ENCODE measurements at regions not wholly inside any gene's neighbourhood (a gene's known extent, or its start where the extent isn't known, plus 50 kb on each side); places are given as distances from the start of the nearest gene placed in this dataset.

DNA sequence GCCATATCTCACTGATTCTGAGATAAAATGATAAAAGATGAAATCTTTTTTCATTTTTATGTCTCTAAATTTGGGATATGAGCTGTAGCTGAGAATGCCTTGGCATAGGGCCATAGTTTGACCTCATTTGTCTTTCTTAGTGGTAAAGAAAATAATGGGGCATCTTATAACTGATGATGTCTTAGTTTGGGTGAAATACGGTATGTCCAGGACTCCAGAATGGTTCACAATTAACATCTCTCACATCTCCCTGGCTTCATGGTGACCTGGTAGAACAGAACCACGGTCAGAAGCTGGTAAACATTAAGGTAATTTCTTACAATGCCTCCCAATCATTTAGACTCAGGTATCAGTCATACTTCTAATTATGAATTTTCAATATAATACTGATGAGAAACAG, 250.8 kb downstream of the MAT2B start:
- no peaks in the 10 kb centered on the region for H4K20me1 ChIP-seq (ENCODE audit: control insufficient read depth, extremely low read depth, insufficient read depth, low read length)
- no peak overlapping the region for H2AFZ ChIP-seq (ENCODE audit: control insufficient read depth, low read length)
- no peak overlapping the region for H3K27ac ChIP-seq (ENCODE audit: control insufficient read depth, insufficient read depth, low read length)
- FAIRE-seq (no peak), DNase-seq (ENCODE audit: low read depth, low spot score) (no peak)
- H3K36me3 ChIP-seq (ENCODE audit: control insufficient read depth in 2 of 2, extremely low read depth in 1 of 2, insufficient read depth in 2 of 2, low read length in 2 of 2), result no peaks in the 10 kb centered on the region
- no peak overlapping the region for H3K4me3 ChIP-seq (ENCODE audit: control insufficient read depth in 2 of 3, extremely low read depth in 1 of 3, insufficient read depth in 2 of 3, low read depth in 1 of 3, low read length in 3 of 3)
- dilution Hi-C loops (cut with MboI; ENCODE audit: extremely low pct_ligation_motif_present, low sequenced_read_pairs), result no loop called here
- no peak for TF ChIP-seq CTCF (optimal IDR thresholded peaks at IDR 0.05 in 1 of 3, IDR thresholded peaks at IDR 0.05 in 1 of 3, conservative IDR thresholded peaks at IDR 0.05 in 1 of 3; ENCODE audit: extremely low read depth in 1 of 3, insufficient read depth in 2 of 3, low read length in 3 of 3)
- no peak for TF ChIP-seq EZH2 (IDR thresholded peaks at IDR 0.05; ENCODE audit: low read length)
- no peak overlapping the region for H3K4me2 ChIP-seq (ENCODE audit: control insufficient read depth, extremely low read depth, insufficient read depth, low read depth, low read length)
- H3K79me2 ChIP-seq (ENCODE audit: control insufficient read depth, insufficient read depth, low read length), result no peaks in the 10 kb centered on the region
- H3K9ac ChIP-seq (ENCODE audit: control insufficient read depth, extremely low read depth, insufficient read depth, low read length), result no peak overlapping the region
- H3K9me3 ChIP-seq (ENCODE audit: control insufficient read depth, low read depth, low read length), result no peaks in the 10 kb centered on the region
- no peaks in the 10 kb centered on the region for H3K9me1 ChIP-seq (ENCODE audit: control insufficient read depth, extremely low read depth, insufficient read depth, low read length)
- no peaks in the 10 kb centered on the region for H3K4me1 ChIP-seq (ENCODE audit: control insufficient read depth, extremely low read depth, insufficient read depth, low read length)
- H3K27me3 ChIP-seq (ENCODE audit: control insufficient read depth, extremely low read depth, insufficient read depth, low read length), result no peaks in the 10 kb centered on the region

DNA sequence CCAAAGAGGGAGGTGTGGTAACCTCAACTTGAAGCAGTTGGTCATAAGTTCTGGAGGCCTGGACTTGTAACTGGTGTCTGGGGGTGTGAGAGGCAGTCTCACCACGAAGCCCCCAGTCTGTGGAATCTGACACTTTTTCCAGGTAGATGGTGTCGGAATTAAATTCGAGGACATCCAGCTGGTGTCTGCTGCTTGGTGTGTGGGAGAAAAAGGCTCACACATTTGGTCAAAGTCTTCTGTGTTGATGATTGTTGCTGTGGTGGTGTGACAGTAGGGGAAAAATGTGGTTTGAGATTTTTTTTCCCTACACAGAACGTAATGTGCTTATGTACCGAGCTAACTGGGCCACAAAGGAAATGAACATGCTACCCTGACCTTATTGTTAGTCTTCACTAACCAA, 251.9 kb downstream of the MAT2B start:
- Histone ChIP-seq H3K9me1 (ENCODE audit: control insufficient read depth, extremely low read depth, insufficient read depth, low read length) (no peaks in the 10 kb centered on the region), H3K27me3 (ENCODE audit: control insufficient read depth, extremely low read depth, insufficient read depth, low read length) (no peaks in the 10 kb centered on the region), H4K20me1 (ENCODE audit: control insufficient read depth, extremely low read depth, insufficient read depth, low read length) (no peaks in the 10 kb centered on the region), H3K36me3 (ENCODE audit: control insufficient read depth in 2 of 2, extremely low read depth in 1 of 2, insufficient read depth in 2 of 2, low read length in 2 of 2) (no peaks in the 10 kb centered on the region), H3K9me3 (ENCODE audit: control insufficient read depth, low read depth, low read length) (no peaks in the 10 kb centered on the region), H3K27ac (ENCODE audit: control insufficient read depth, insufficient read depth, low read length) (no peak overlapping the region), H3K79me2 (ENCODE audit: control insufficient read depth, insufficient read depth, low read length) (no peaks in the 10 kb centered on the region), H2AFZ (ENCODE audit: control insufficient read depth, low read length) (no peak overlapping the region), H3K4me2 (ENCODE audit: control insufficient read depth, extremely low read depth, insufficient read depth, low read depth, low read length) (no peak overlapping the region), H3K4me1 (ENCODE audit: control insufficient read depth, extremely low read depth, insufficient read depth, low read length) (no peaks in the 10 kb centered on the region), H3K4me3 (ENCODE audit: control insufficient read depth in 2 of 3, extremely low read depth in 1 of 3, insufficient read depth in 2 of 3, low read depth in 1 of 3, low read length in 3 of 3) (no peak overlapping the region), H3K9ac (ENCODE audit: control insufficient read depth, extremely low read depth, insufficient read depth, low read length) (no peak overlapping the region)
- no peak for FAIRE-seq
- no peak for DNase-seq (ENCODE audit: low read depth, low spot score)
- dilution Hi-C loops (cut with MboI; ENCODE audit: extremely low pct_ligation_motif_present, low sequenced_read_pairs), result no loop called here
- TF ChIP-seq CTCF (optimal IDR thresholded peaks at IDR 0.05 in 1 of 3, IDR thresholded peaks at IDR 0.05 in 1 of 3, conservative IDR thresholded peaks at IDR 0.05 in 1 of 3; ENCODE audit: extremely low read depth in 1 of 3, insufficient read depth in 2 of 3, low read length in 3 of 3), result no peak
- no peak for TF ChIP-seq EZH2 (IDR thresholded peaks at IDR 0.05; ENCODE audit: low read length)

Measured in keratinocyte (primary cell).